ENCODE measurements at regions not wholly inside any gene's neighbourhood (a gene's known extent, or its start where the extent isn't known, plus 50 kb on each side); places are given as distances from the start of the nearest gene placed in this dataset.
"Not testable (repeated sequence)": the region's sequence is repeated elsewhere in the genome, so short reads cannot be mapped to it uniquely, and the experiment has no call there.

GRCh38 chr6:141528596-141528995 lies 604.1 kb upstream of the GJE1 start:
- no peak overlapping the region for H3K9ac ChIP-seq (ENCODE audit: low read length)
- DNase-seq (ENCODE audit: low read depth) = no peak
- no peaks in the 10 kb centered on the region for H3K27me3 ChIP-seq (replicated peaks; ENCODE audit: control insufficient read depth, insufficient read depth, low read length)
- H3K9me3 ChIP-seq (ENCODE audit: control insufficient read depth, low read length) = peaks cover 9% of the 10 kb centered on the region
- H3K4me3 ChIP-seq (ENCODE audit: low read length) = no peak overlapping the region
- H3K36me3 ChIP-seq (ENCODE audit: control insufficient read depth, insufficient read depth, low read length, severe bottlenecking) = no peaks in the 10 kb centered on the region
- no peaks in the 10 kb centered on the region for H3K4me1 ChIP-seq (ENCODE audit: control insufficient read depth, insufficient read depth, low read length)

DNA sequence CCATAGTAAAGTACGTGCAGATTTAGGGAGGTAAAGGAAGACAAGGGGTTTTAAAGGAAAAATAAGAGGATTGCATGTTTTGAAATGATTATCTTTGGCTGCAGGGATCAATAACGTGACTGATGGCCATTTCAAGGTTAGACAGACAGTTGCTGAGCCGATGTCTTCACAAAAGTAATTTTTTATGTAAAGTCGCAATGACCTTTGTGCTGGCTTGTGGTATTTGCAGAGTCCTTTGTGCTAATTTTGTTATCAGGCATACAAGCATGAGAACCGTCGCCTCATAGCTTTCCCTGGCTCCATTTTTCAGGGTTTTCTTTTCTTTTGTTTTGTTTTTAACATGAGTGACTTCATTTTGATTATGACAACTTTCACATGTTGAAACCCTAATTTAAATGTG lies 605.7 kb upstream of the GJE1 start:
- no peak for DNase-seq (ENCODE audit: low read depth)

GRCh38 chr6:141521440-141521839 lies 611.3 kb upstream of the GJE1 start:
- no peaks in the 10 kb centered on the region for H3K27me3 ChIP-seq (replicated peaks; ENCODE audit: control insufficient read depth, insufficient read depth, low read length)
- H3K4me3 ChIP-seq (ENCODE audit: low read length) = no peak overlapping the region
- no peak overlapping the region for H3K9ac ChIP-seq (ENCODE audit: low read length)
- no peak for DNase-seq (ENCODE audit: low read depth)
- no peaks in the 10 kb centered on the region for H3K36me3 ChIP-seq (ENCODE audit: control insufficient read depth, insufficient read depth, low read length, severe bottlenecking)
- H3K4me1 ChIP-seq (ENCODE audit: control insufficient read depth, insufficient read depth, low read length) = no peaks in the 10 kb centered on the region
- no peaks in the 10 kb centered on the region for H3K9me3 ChIP-seq (ENCODE audit: control insufficient read depth, low read length)

More for the DNA sequence above, 605.7 kb upstream of the GJE1 start:
- Histone ChIP-seq H3K9ac (ENCODE audit: low read length) (no peak overlapping the region), H3K4me3 (ENCODE audit: low read length) (no peak overlapping the region), H3K27me3 (replicated peaks; ENCODE audit: control insufficient read depth, insufficient read depth, low read length) (no peaks in the 10 kb centered on the region), H3K36me3 (ENCODE audit: control insufficient read depth, insufficient read depth, low read length, severe bottlenecking) (no peaks in the 10 kb centered on the region), H3K4me1 (ENCODE audit: control insufficient read depth, insufficient read depth, low read length) (no peaks in the 10 kb centered on the region), H3K9me3 (ENCODE audit: control insufficient read depth, low read length) (peaks cover 8% of the 10 kb centered on the region)

- Histone ChIP-seq H3K27me3 (replicated peaks; ENCODE audit: control insufficient read depth, insufficient read depth, low read length) (no peaks in the 10 kb centered on the region), H3K4me1 (ENCODE audit: control insufficient read depth, insufficient read depth, low read length) (no peaks in the 10 kb centered on the region), H3K9ac (ENCODE audit: low read length) (no peak overlapping the region), H3K4me3 (ENCODE audit: low read length) (no peak overlapping the region), H3K9me3 (ENCODE audit: control insufficient read depth, low read length) (no peaks in the 10 kb centered on the region), H3K36me3 (ENCODE audit: control insufficient read depth, insufficient read depth, low read length, severe bottlenecking) (no peaks in the 10 kb centered on the region)
- peak; percentile 34 for DNase-seq (ENCODE audit: low read depth)
These were observed 618.9 kb upstream of the GJE1 start for GRCh38 chr6:141513830-141514229.

GRCh38 chr6:141510803-141511202 lies 621.9 kb upstream of the GJE1 start:
- Histone ChIP-seq H3K9me3 (ENCODE audit: control insufficient read depth, low read length) (peaks cover 9% of the 10 kb centered on the region), H3K27me3 (replicated peaks; ENCODE audit: control insufficient read depth, insufficient read depth, low read length) (no peaks in the 10 kb centered on the region), H3K36me3 (ENCODE audit: control insufficient read depth, insufficient read depth, low read length, severe bottlenecking) (no peaks in the 10 kb centered on the region)

DNA sequence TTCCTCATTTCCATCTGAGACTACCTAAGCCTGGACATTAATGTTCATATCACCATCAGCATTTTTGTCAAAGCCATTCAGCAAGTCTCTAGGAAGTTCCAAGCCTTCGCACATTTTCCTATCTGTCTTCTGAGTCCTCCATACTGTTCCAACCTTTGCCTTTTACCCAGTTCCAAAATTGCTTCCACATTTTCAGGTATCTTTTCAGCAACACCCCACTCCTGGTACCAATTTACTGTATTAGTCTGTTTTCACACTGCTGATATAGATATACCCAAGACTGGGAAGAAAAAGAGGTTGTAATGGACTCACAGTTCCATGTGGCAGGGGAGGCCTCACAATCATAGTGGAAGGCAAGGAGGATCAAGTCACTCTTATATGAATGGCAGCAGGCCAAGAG lies 626.7 kb upstream of the GJE1 start:
- DNase-seq (ENCODE audit: low read depth); H3K27me3 ChIP-seq (replicated peaks; ENCODE audit: control insufficient read depth, insufficient read depth, low read length); H3K9ac ChIP-seq (ENCODE audit: low read length); H3K4me1 ChIP-seq (ENCODE audit: control insufficient read depth, insufficient read depth, low read length); H3K36me3 ChIP-seq (ENCODE audit: control insufficient read depth, insufficient read depth, low read length, severe bottlenecking): not testable (repeated sequence)
- Histone ChIP-seq H3K9me3 (ENCODE audit: control insufficient read depth, low read length) (peaks cover 16% of the 10 kb centered on the region), H3K4me3 (ENCODE audit: low read length) (peak overlapping the region; percentile 21)

More at GRCh38 chr6:141510803-141511202, 621.9 kb upstream of the GJE1 start:
- Histone ChIP-seq H3K4me1 (ENCODE audit: control insufficient read depth, insufficient read depth, low read length) (no peaks in the 10 kb centered on the region), H3K4me3 (ENCODE audit: low read length) (no peak overlapping the region), H3K9ac (ENCODE audit: low read length) (no peak overlapping the region)
- peak; percentile 18 for DNase-seq (ENCODE audit: low read depth)

DNA sequence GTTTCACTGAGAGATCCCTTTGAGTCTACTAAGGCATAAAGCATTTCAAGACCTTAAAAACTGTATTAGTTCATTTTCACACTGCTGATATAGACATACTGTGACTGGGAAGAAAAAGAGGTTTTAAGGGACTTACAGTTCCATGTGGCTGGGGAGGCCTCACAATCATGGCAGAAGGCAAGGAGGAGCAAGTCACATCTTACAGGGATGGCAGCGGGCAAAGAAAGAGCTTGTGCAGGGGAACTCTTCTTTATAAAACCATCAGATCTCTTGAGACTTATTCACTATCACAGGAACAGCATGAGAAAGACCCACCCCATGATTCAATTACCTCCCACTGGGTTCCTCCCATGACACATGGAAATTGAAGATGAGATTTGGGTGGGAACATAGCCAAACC lies 628.4 kb upstream of the GJE1 start:
- H3K4me3 ChIP-seq (ENCODE audit: low read length); DNase-seq (ENCODE audit: low read depth); H3K9ac ChIP-seq (ENCODE audit: low read length); H3K27me3 ChIP-seq (replicated peaks; ENCODE audit: control insufficient read depth, insufficient read depth, low read length); H3K4me1 ChIP-seq (ENCODE audit: control insufficient read depth, insufficient read depth, low read length); H3K36me3 ChIP-seq (ENCODE audit: control insufficient read depth, insufficient read depth, low read length, severe bottlenecking): not testable (repeated sequence)
- peaks cover 16% of the 10 kb centered on the region for H3K9me3 ChIP-seq (ENCODE audit: control insufficient read depth, low read length)

- DNase-seq (ENCODE audit: low read depth) = no peak
- Histone ChIP-seq H3K4me3 (ENCODE audit: low read length) (no peak overlapping the region), H3K9me3 (ENCODE audit: control insufficient read depth, low read length) (peaks cover 15% of the 10 kb centered on the region), H3K4me1 (ENCODE audit: control insufficient read depth, insufficient read depth, low read length) (no peaks in the 10 kb centered on the region), H3K27me3 (replicated peaks; ENCODE audit: control insufficient read depth, insufficient read depth, low read length) (no peaks in the 10 kb centered on the region), H3K9ac (ENCODE audit: low read length) (no peak overlapping the region), H3K36me3 (ENCODE audit: control insufficient read depth, insufficient read depth, low read length, severe bottlenecking) (no peaks in the 10 kb centered on the region)
These were observed 631.1 kb upstream of the GJE1 start for GRCh38 chr6:141501616-141502015.

- Histone ChIP-seq H3K9ac (ENCODE audit: low read length) (no peak overlapping the region), H3K9me3 (ENCODE audit: control insufficient read depth, low read length) (no peaks in the 10 kb centered on the region), H3K4me1 (ENCODE audit: control insufficient read depth, insufficient read depth, low read length) (no peaks in the 10 kb centered on the region), H3K36me3 (ENCODE audit: control insufficient read depth, insufficient read depth, low read length, severe bottlenecking) (no peaks in the 10 kb centered on the region), H3K4me3 (ENCODE audit: low read length) (no peak overlapping the region), H3K27me3 (replicated peaks; ENCODE audit: control insufficient read depth, insufficient read depth, low read length) (no peaks in the 10 kb centered on the region)
- peak; percentile 47 for DNase-seq (ENCODE audit: low read depth)
These were observed 633.7 kb upstream of the GJE1 start for GRCh38 chr6:141498977-141499376.

DNA sequence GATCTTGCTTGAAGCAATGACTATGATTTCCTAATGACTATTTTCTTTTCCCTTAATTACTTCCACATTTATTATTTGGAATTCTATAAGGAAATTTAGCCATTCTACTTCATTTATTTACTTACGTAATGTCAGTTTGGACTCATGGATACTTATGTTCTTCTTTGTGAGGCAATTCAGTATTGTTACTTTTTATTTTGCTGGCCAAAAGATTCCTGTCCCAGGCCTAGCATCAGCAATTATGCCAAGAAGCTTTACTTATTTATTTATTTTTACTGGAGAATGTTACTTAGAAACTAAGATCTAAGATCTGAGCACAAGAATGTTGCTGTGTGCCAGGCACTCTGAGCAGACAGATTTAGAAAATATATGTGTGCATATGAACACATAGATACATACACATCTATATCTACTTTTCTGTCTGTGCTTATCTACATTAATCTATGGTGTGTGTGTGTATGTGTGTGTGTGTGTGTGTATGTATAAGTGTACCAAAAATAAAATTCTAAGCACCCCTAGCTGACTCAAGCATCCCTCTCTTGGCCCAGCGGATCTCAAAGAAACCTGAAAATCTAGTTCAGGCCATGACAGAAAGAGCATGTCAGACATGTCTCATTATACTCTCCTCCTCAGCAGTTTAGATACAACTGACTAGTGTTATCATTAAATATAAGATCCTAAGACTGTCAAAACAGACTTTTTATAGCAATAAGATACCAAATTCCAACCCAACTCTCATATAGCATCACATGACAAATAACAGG lies 640.0 kb upstream of the GJE1 start:
- DNase-seq (ENCODE audit: low read depth) = peak; percentile 39
- H3K4me1 ChIP-seq (ENCODE audit: control insufficient read depth, insufficient read depth, low read length) = peaks cover 6% of the 10 kb centered on the region
- H3K27me3 ChIP-seq (replicated peaks; ENCODE audit: control insufficient read depth, insufficient read depth, low read length) = no peaks in the 10 kb centered on the region
- H3K4me3 ChIP-seq (ENCODE audit: low read length) = no peak overlapping the region
- H3K9ac ChIP-seq (ENCODE audit: low read length) = no peak overlapping the region
- H3K9me3 ChIP-seq (ENCODE audit: control insufficient read depth, low read length) = no peaks in the 10 kb centered on the region
- H3K36me3 ChIP-seq (ENCODE audit: control insufficient read depth, insufficient read depth, low read length, severe bottlenecking) = no peaks in the 10 kb centered on the region

- H3K4me1 ChIP-seq (ENCODE audit: control insufficient read depth, insufficient read depth, low read length) = peaks cover 6% of the 10 kb centered on the region
- no peak for DNase-seq (ENCODE audit: low read depth)
- H3K9ac ChIP-seq (ENCODE audit: low read length) = no peak overlapping the region
- no peaks in the 10 kb centered on the region for H3K27me3 ChIP-seq (replicated peaks; ENCODE audit: control insufficient read depth, insufficient read depth, low read length)
- no peaks in the 10 kb centered on the region for H3K9me3 ChIP-seq (ENCODE audit: control insufficient read depth, low read length)
- no peak overlapping the region for H3K4me3 ChIP-seq (ENCODE audit: low read length)
- no peaks in the 10 kb centered on the region for H3K36me3 ChIP-seq (ENCODE audit: control insufficient read depth, insufficient read depth, low read length, severe bottlenecking)
These were observed 641.0 kb upstream of the GJE1 start for GRCh38 chr6:141491684-141492083.

DNA sequence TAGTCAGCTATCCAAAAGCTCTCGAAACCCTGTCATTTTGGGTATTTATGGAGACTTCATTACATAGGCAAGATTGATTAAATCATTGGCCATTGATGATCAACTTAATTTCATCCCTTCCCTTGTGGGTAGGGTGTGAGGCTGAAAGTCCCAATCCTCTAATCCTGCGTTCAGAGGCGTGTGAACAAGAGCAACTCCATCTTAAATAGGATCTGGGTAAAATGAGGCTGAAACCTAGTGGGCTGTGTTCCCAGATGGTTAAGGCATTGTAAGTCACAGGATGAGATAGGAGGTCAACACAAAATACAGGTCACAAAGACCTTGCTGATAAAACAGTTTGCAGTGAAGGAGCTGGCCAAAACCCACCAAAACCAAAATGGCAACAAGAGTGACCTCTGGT lies 641.7 kb upstream of the GJE1 start:
- no peak for DNase-seq (ENCODE audit: low read depth)
- Histone ChIP-seq H3K9me3 (ENCODE audit: control insufficient read depth, low read length) (no peaks in the 10 kb centered on the region), H3K4me3 (ENCODE audit: low read length) (no peak overlapping the region), H3K36me3 (ENCODE audit: control insufficient read depth, insufficient read depth, low read length, severe bottlenecking) (no peaks in the 10 kb centered on the region), H3K27me3 (replicated peaks; ENCODE audit: control insufficient read depth, insufficient read depth, low read length) (no peaks in the 10 kb centered on the region), H3K9ac (ENCODE audit: low read length) (no peak overlapping the region), H3K4me1 (ENCODE audit: control insufficient read depth, insufficient read depth, low read length) (peaks cover 6% of the 10 kb centered on the region)

Data from adipocyte (in vitro differentiated cells).